K562 (cell line): ENCODE measurements at regions not wholly inside any gene's neighbourhood (a gene's known extent, or its start where the extent isn't known, plus 50 kb on each side); places are given as distances from the start of the nearest gene placed in this dataset.

Source experiments
- ATAC-seq: fragments of 200-7000 bp; cut with Tn5 transposase; 3 replicates; pipeline ENCODE4 v1.9.1; 2020; ENCODE audit warnings: moderate library complexity
- BruUV-seq: library from RNA; stranded (reverse); fragments of 400-500 nt; replicated peaks from 2 replicates; lab custom pipeline; 2021; lab: Mats Ljungman, UMichigan
- CTCF ChIA-PET: fragments of 300-600 bp; formaldehyde crosslinking; extraction: SDS; loops from one replicate; lab custom pipeline; 2021; ENCODE audit warnings: low intra/inter-chr PET ratio; lab: Yijun Ruan, JAX
- POLR2A ChIA-PET: fragments of 300-600, 350-650 bp; sonication (Branson Sonifier 250); formaldehyde crosslinking; extraction: SDS; loops from one replicate; lab custom pipeline; 2021; ENCODE audit warnings: antibody characterized with exemption, inconsistent platforms; lab: Yijun Ruan, JAX
- DNase-seq, 4 experiments: peaks; one replicate each; pipeline versions ENCODE4 v3.0.0 to v3.0.0-alpha.2; 2011 to 2018; ENCODE audit warnings: low spot score in 3 of 4, mixed read lengths in 3 of 4; ENCODE audit errors: extremely low read depth in 1 of 4
- FAIRE-seq: peaks from 2 replicates; lab custom pipeline; 2011; peaks lifted over from hg19 to GRCh38; lab: Jason Lieb, UNC
- H2AFZ ChIP-seq: 2 replicates; pipeline ENCODE4 v1.6.0; 2011; ENCODE audit warnings: low read depth, low read length, control low read depth, inconsistent platforms
- H3K27ac ChIP-seq: fragments of 200-600 bp; 3 replicates; pipeline ENCODE4 v1.8.0; 2011; ENCODE audit warnings: low read depth, mild to moderate bottlenecking, control low read depth, inconsistent platforms, low read length, moderate library complexity, mixed read lengths; ENCODE audit errors: extremely low read depth
- H3K27me3 ChIP-seq, 2 experiments: fragments of 300-600 bp in 1 of 2; 2 replicates in 1 of 2; 3 replicates in 1 of 2; pipeline versions ENCODE4 v1.6.0 to v1.8.0; 2011; ENCODE audit warnings: inconsistent platforms in 2 of 2, low read length in 2 of 2, mild to moderate bottlenecking in 1 of 2, mixed read lengths in 1 of 2, moderate library complexity in 1 of 2; ENCODE audit not compliant: control insufficient read depth in 2 of 2, insufficient read depth in 2 of 2
- H3K36me3 ChIP-seq: fragments of 300-600 bp; 3 replicates; pipeline ENCODE4 v1.8.0; 2011; ENCODE audit warnings: mild to moderate bottlenecking, low read length, inconsistent platforms; ENCODE audit not compliant: control insufficient read depth, insufficient read depth
- H3K4me1 ChIP-seq, 2 experiments: fragments of 200-600 bp in 1 of 2; replicated peaks in 1 of 2; 2 replicates in 1 of 2; 3 replicates in 1 of 2; pipeline versions ENCODE4 v1.5.1 to v1.8.0; 2011; ENCODE audit warnings: inconsistent platforms in 2 of 2, low read length in 2 of 2, mild to moderate bottlenecking in 1 of 2, mixed read lengths in 1 of 2, moderate library complexity in 1 of 2; ENCODE audit not compliant: control insufficient read depth in 2 of 2, insufficient read depth in 2 of 2
- H3K4me2 ChIP-seq: 2 replicates; pipeline ENCODE4 v1.6.1; 2011; ENCODE audit warnings: low read length, control low read depth, inconsistent platforms, mixed read lengths; ENCODE audit not compliant: insufficient read depth
- H3K4me3 ChIP-seq: fragments of 200-600 bp; sonication (generic), shearing (Covaris generic); 2 replicates; pipeline ENCODE4 v1.5.1; 2016; ENCODE audit warnings: control low read depth, inconsistent platforms
- H3K79me2 ChIP-seq: fragments of 200-600 bp; 3 replicates; pipeline ENCODE4 v1.8.0; 2011; ENCODE audit warnings: low read length, inconsistent platforms; ENCODE audit not compliant: control insufficient read depth, insufficient read depth
- H3K9ac ChIP-seq, 2 experiments: 2 replicates each; pipeline versions ENCODE4 v1.6.0 to v1.6.1; 2011; ENCODE audit warnings: low read depth in 2 of 2, low read length in 2 of 2, control low read depth in 1 of 2, inconsistent platforms in 1 of 2, mild to moderate bottlenecking in 1 of 2, mixed read lengths in 1 of 2; ENCODE audit not compliant: insufficient read depth in 1 of 2
- H3K9me1 ChIP-seq: one replicate; pipeline ENCODE4 v1.6.0; 2011; ENCODE audit warnings: inconsistent platforms, mild to moderate bottlenecking, low read length, moderate library complexity; ENCODE audit not compliant: control insufficient read depth, insufficient read depth
- H3K9me3 ChIP-seq: replicated peaks from 2 replicates; pipeline ENCODE4 v1.5.1; 2011; ENCODE audit warnings: low read depth, low read length, inconsistent platforms; ENCODE audit not compliant: control insufficient read depth, insufficient read depth
- H4K20me1 ChIP-seq: replicated peaks from 2 replicates; pipeline ENCODE4 v1.6.1; 2011; ENCODE audit warnings: low read length, inconsistent platforms, mixed read lengths; ENCODE audit not compliant: control insufficient read depth, insufficient read depth
- BRD4 ChIP-seq: fragments of 200-600 bp; sonication (generic); IDR thresholded peaks from 2 replicates; pipeline ENCODE4 v1.6.1; 2017; ENCODE audit warnings: inconsistent platforms
- CBX5 ChIP-seq: IDR thresholded peaks from 2 replicates; pipeline ENCODE4 v1.6.1; 2014; ENCODE audit warnings: low read depth, borderline replicate concordance
- CC2D1A ChIP-seq: fragments of 450-650 bp; IDR thresholded peaks from 2 replicates; pipeline ENCODE4 v1.6.1; 2017; ENCODE audit warnings: mild to moderate bottlenecking
- CREB1 ChIP-seq, 2 experiments: sonication (generic) in 1 of 2; formaldehyde crosslinking in 1 of 2; IDR thresholded peaks; 2 replicates each; pipeline versions ENCODE4 v1.6.1 to v1.8.0; 2012 to 2022; ENCODE audit warnings: inconsistent platforms in 1 of 2, mild to moderate bottlenecking in 1 of 2, missing genetic modification reagents in 1 of 2, moderate library complexity in 1 of 2
- FOXP4 ChIP-seq: sonication (generic); formaldehyde crosslinking; IDR thresholded peaks from 2 replicates; pipeline ENCODE4 v1.8.0; 2022; ENCODE audit warnings: mild to moderate bottlenecking, missing genetic modification reagents, borderline replicate concordance
- HDAC6 ChIP-seq: IDR thresholded peaks from 2 replicates; pipeline ENCODE4 v1.6.1; 2012; ENCODE audit warnings: low read depth, mild to moderate bottlenecking, control low read depth, inconsistent platforms, low read length, moderate library complexity
- ILK ChIP-seq: fragments of 450-650 bp; IDR thresholded peaks from 2 replicates; pipeline ENCODE4 v1.6.1; 2016; ENCODE audit warnings: missing genetic modification characterization, low read depth, mild to moderate bottlenecking, missing compliant biosample characterization, moderate library complexity, borderline replicate concordance
- OTX1 ChIP-seq: fragments of 450-650 bp; formaldehyde crosslinking; IDR thresholded peaks from 2 replicates; pipeline ENCODE4 v1.4.0; 2022; ENCODE audit warnings: mild to moderate bottlenecking
- PHF8 ChIP-seq: fragments of 200-600 bp; sonication (generic); IDR thresholded peaks from 2 replicates; pipeline ENCODE4 v1.6.1; 2012; ENCODE audit warnings: mixed run types, mild to moderate bottlenecking, inconsistent platforms, low read length, moderate library complexity, borderline replicate concordance
- POLR3A ChIP-seq: IDR thresholded peaks from 2 replicates; pipeline ENCODE4 v1.6.1; 2011; ENCODE audit warnings: borderline replicate concordance, mild to moderate bottlenecking, moderate library complexity; ENCODE audit not compliant: insufficient read length, insufficient read depth; ENCODE audit errors: extremely low read depth
- PPARD ChIP-seq: fragments of 250-450 bp; sonication (Bioruptor Pico); IDR thresholded peaks from 2 replicates; pipeline ENCODE4 v1.8.0; 2022; ENCODE audit warnings: inconsistent platforms, mild to moderate bottlenecking, moderate library complexity
- RNF219 ChIP-seq: fragments of 250-450 bp; sonication (Bioruptor Pico); IDR thresholded peaks from 2 replicates; pipeline ENCODE4 v1.5.0; 2022; ENCODE audit warnings: mild to moderate bottlenecking
- SNAPC5 ChIP-seq: fragments of 250-450 bp; sonication (Bioruptor Pico); IDR thresholded peaks from 2 replicates; pipeline ENCODE4 v1.8.0; 2021; ENCODE audit warnings: moderate library complexity, mild to moderate bottlenecking, inconsistent platforms
- WGBS: fragments of 100-300 bp; shearing (Covaris generic); methylation state at CpG from one replicate; pipeline ENCODE4 v1.1.6; 2016; ENCODE audit warnings: low coverage, mixed read lengths; ENCODE audit not compliant: insufficient coverage; ENCODE audit errors: missing lambda C conversion rate; 5-methylcytosine and 5-hydroxymethylcytosine counted together
- in situ Hi-C: fragments of 300-500 bp; cut with MboI; formaldehyde crosslinking; loops from 4 replicates; pipeline ENCODE4 v1.15.0; 2018; ENCODE audit warnings: inconsistent platforms, mixed read lengths
- intact Hi-C: fragments of 100-400 bp; cut with micrococcal nuclease; formaldehyde crosslinking; loops from 2 replicates; pipeline ENCODE4 v1.14.2; 2022

GRCh38 chr14:61112506-61112905, 131.5 kb downstream of the SLC38A6 start (continued):
- TF ChIP-seq FOXP4 (CRISPR knock-in tag) = no peak
- TF ChIP-seq ILK = no peak
- TF ChIP-seq, all 486 proteins: peak for 0

GRCh38 chr14:61111731-61112130, 130.7 kb downstream of the SLC38A6 start:
- no TSS peak for BruUV-seq
- no peak overlapping the region for H3K27ac ChIP-seq
- H2AFZ ChIP-seq = no peak overlapping the region
- H3K4me3 ChIP-seq = no peak overlapping the region
- DNase-seq (no peak), FAIRE-seq (no peak), ATAC-seq (no peak)
- POLR2A ChIA-PET = interaction anchor here (1.1 kb wide), 1 partner anchor 11 kb away, joined by 3 read pairs; no protein-coding TSS in a partner anchor
- in situ Hi-C loops = no loop called here
- H3K36me3 ChIP-seq = no peaks in the 10 kb centered on the region
- no peak overlapping the region for H3K9ac ChIP-seq
- H3K4me2 ChIP-seq = no peak overlapping the region
- no peaks in the 10 kb centered on the region; a peak in 1 of 5 replicates for H3K4me1 ChIP-seq
- CTCF ChIA-PET = no interaction called here
- no peaks in the 10 kb centered on the region for H4K20me1 ChIP-seq
- no peaks in the 10 kb centered on the region for H3K79me2 ChIP-seq
- H3K9me3 ChIP-seq = no peaks in the 10 kb centered on the region
- 29% methylated on average over 4 of the region's 5 CpGs for WGBS
- TF ChIP-seq CBX5 (no peak), RNF219 (CRISPR knock-in tag) (no peak), CREB1 (IDR thresholded peaks at IDR 0.05) (no peak), CREB1 (CRISPR knock-in tag; IDR thresholded peaks at IDR 0.05) (no peak), POLR3A (no peak), CC2D1A (no peak), PHF8 (no peak), OTX1 (CRISPR knock-in tag) (no peak), SNAPC5 (CRISPR knock-in tag) (no peak), HDAC6 (no peak), PPARD (CRISPR knock-in tag) (no peak), BRD4 (no peak)
- no peaks in the 10 kb centered on the region for H3K27me3 ChIP-seq
- H3K9me1 ChIP-seq = no peaks in the 10 kb centered on the region
- intact Hi-C loops = no loop called here
